ENCODE measurements at regions not wholly inside any gene's neighbourhood (a gene's known extent, or its start where the extent isn't known, plus 50 kb on each side); places are given as distances from the start of the nearest gene placed in this dataset.

DNA sequence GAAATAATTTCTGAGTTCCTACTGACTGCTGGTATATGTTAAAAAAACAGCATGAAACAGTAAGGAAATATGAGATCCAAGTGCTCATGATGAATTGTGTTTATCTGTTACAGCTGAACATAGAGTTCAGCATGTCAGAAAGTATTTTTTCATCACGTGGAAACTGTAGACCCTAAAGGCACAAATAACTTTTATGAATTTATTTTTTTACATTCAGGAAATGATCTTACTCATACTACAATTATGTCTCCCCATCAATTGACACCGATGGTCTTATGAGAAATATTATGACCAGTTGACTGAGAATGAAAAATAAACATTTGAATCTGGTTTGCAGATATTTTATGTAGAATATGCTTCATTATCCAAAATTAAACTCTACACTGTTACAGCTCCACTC lies 283.1 kb upstream of the SPANXN4 start:
- H3K4me3 ChIP-seq (ENCODE audit: low read length in 3 of 3) = no peak overlapping the region
- H3K9me3 ChIP-seq (ENCODE audit: control insufficient read depth in 2 of 3, insufficient read depth in 1 of 3, low read length in 3 of 3) = no peaks in the 10 kb centered on the region
- H3K36me3 ChIP-seq (ENCODE audit: control insufficient read depth in 2 of 3, insufficient read depth in 3 of 3, low read length in 3 of 3) = no peaks in the 10 kb centered on the region
- no peaks in the 10 kb centered on the region for H3K27me3 ChIP-seq (ENCODE audit: control insufficient read depth, insufficient read depth, low read length)
- FAIRE-seq (no peak), DNase-seq (no peak)
- H3K9ac ChIP-seq (ENCODE audit: low read length in 3 of 3) = no peak overlapping the region
- TF ChIP-seq, protein P1, sequence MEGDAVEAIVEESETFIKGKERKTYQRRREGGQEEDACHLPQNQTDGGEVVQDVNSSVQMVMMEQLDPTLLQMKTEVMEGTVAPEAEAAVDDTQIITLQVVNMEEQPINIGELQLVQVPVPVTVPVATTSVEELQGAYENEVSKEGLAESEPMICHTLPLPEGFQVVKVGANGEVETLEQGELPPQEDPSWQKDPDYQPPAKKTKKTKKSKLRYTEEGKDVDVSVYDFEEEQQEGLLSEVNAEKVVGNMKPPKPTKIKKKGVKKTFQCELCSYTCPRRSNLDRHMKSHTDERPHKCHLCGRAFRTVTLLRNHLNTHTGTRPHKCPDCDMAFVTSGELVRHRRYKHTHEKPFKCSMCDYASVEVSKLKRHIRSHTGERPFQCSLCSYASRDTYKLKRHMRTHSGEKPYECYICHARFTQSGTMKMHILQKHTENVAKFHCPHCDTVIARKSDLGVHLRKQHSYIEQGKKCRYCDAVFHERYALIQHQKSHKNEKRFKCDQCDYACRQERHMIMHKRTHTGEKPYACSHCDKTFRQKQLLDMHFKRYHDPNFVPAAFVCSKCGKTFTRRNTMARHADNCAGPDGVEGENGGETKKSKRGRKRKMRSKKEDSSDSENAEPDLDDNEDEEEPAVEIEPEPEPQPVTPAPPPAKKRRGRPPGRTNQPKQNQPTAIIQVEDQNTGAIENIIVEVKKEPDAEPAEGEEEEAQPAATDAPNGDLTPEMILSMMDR (IDR thresholded peaks at IDR 0.05; ENCODE audit: borderline replicate concordance, extremely low read depth, insufficient read depth) = no peak
- intact Hi-C loops (cut with DNase I) = no loop called here
- H3K27ac ChIP-seq (ENCODE audit: low read depth in 2 of 2, low read length in 2 of 2) = no peak overlapping the region
- H3K4me1 ChIP-seq (ENCODE audit: control insufficient read depth in 2 of 3, insufficient read depth in 2 of 3, low read depth in 1 of 3, low read length in 3 of 3) = no peaks in the 10 kb centered on the region

DNA sequence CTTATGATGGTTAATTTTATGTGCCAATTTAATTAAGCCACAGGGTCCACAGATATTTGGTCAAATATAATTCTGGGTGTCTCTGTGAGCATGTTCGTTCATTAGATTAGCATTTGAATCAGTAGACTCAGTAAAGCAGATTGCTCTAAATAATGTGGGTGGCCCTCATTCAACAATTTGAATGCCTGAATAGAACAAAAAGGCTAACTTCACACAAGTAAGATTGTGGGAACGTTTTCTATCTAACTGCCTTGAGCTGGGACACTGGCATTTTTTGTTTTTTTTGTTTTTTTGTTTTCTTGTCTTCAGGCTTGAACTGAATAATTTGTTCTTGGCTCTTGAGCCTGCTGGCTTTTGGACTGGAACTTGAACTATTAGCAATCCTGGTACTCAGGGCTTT lies 292.4 kb upstream of the SPANXN4 start:
- Histone ChIP-seq H3K4me1 (ENCODE audit: control insufficient read depth in 2 of 3, insufficient read depth in 2 of 3, low read depth in 1 of 3, low read length in 3 of 3) (no peaks in the 10 kb centered on the region), H3K9me3 (ENCODE audit: control insufficient read depth in 2 of 3, insufficient read depth in 1 of 3, low read length in 3 of 3) (no peaks in the 10 kb centered on the region), H3K36me3 (ENCODE audit: control insufficient read depth in 2 of 3, insufficient read depth in 3 of 3, low read length in 3 of 3) (no peaks in the 10 kb centered on the region), H3K27me3 (ENCODE audit: control insufficient read depth, insufficient read depth, low read length) (no peaks in the 10 kb centered on the region), H3K4me3 (ENCODE audit: low read length in 3 of 3) (no peak overlapping the region), H3K27ac (ENCODE audit: low read depth in 2 of 2, low read length in 2 of 2) (no peak overlapping the region), H3K9ac (ENCODE audit: low read length in 3 of 3) (no peak overlapping the region)
- intact Hi-C loops (cut with DNase I) = no loop called here
- TF ChIP-seq, protein P1 (IDR thresholded peaks at IDR 0.05; ENCODE audit: borderline replicate concordance, extremely low read depth, insufficient read depth) = no peak
- DNase-seq = no peak
- no peak for FAIRE-seq

DNA sequence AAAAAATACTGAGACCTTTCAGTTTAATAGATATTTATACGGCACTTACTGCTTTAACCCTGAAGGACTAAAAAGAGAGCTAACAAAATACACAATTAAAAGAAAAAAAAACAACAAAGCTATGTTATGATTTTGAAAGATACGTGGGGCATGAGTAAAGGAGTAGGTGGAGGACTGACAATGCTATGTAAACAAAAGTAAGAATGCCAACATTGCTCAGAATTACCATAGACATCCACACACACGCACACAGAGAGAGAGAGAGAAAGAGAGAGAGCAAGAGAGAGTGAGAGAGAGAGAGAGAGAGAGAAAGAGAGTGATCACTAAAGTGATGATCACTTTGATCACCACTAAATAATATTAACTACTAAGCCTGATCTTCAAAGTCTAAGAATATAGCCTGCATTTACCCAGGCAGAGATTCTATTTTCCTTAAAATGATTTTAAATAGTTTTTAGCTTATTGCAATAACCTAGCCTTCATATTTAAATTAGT lies 313.9 kb upstream of the SPANXN4 start:
- intact Hi-C loops (cut with DNase I) = no loop called here
- no peaks in the 10 kb centered on the region for H3K27me3 ChIP-seq (ENCODE audit: control insufficient read depth, insufficient read depth, low read length)
- no peaks in the 10 kb centered on the region for H3K9me3 ChIP-seq (ENCODE audit: control insufficient read depth in 2 of 3, insufficient read depth in 1 of 3, low read length in 3 of 3)
- no peak overlapping the region for H3K27ac ChIP-seq (ENCODE audit: low read depth in 2 of 2, low read length in 2 of 2)
- DNase-seq (no peak), FAIRE-seq (no peak)
- H3K36me3 ChIP-seq (ENCODE audit: control insufficient read depth in 2 of 3, insufficient read depth in 3 of 3, low read length in 3 of 3) = no peaks in the 10 kb centered on the region
- no peak overlapping the region for H3K9ac ChIP-seq (ENCODE audit: low read length in 3 of 3)
- no peaks in the 10 kb centered on the region for H3K4me1 ChIP-seq (ENCODE audit: control insufficient read depth in 2 of 3, insufficient read depth in 2 of 3, low read depth in 1 of 3, low read length in 3 of 3)
- TF ChIP-seq, protein P1 (IDR thresholded peaks at IDR 0.05; ENCODE audit: borderline replicate concordance, extremely low read depth, insufficient read depth) = no peak
- no peak overlapping the region for H3K4me3 ChIP-seq (ENCODE audit: low read length in 3 of 3)

DNA sequence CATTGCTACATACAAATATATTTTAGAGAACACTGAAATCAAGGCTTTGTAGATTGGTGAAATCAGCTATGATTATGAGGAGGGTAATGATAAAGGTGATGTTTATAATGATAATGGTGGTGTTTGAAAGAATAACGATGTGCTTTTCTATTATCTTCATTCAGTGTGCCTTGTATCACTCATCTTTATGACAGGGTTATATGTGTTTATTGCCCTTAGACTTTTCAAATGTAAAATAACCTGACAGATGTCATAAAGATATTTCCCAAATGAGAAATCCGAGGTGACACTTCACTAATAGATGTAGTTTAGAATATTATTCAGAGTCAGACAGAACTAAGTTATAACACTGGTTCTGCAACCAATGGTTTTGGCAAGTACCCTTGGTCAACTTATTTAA lies 323.0 kb upstream of the SPANXN4 start:
- H3K4me1 ChIP-seq (ENCODE audit: control insufficient read depth in 2 of 3, insufficient read depth in 2 of 3, low read depth in 1 of 3, low read length in 3 of 3) = no peaks in the 10 kb centered on the region
- TF ChIP-seq, protein P1 (IDR thresholded peaks at IDR 0.05; ENCODE audit: borderline replicate concordance, extremely low read depth, insufficient read depth) = no peak
- intact Hi-C loops (cut with DNase I) = no loop called here
- no peaks in the 10 kb centered on the region for H3K9me3 ChIP-seq (ENCODE audit: control insufficient read depth in 2 of 3, insufficient read depth in 1 of 3, low read length in 3 of 3)
- FAIRE-seq = no peak
- no peak overlapping the region for H3K4me3 ChIP-seq (ENCODE audit: low read length in 3 of 3)
- H3K27me3 ChIP-seq (ENCODE audit: control insufficient read depth, insufficient read depth, low read length) = no peaks in the 10 kb centered on the region
- no peak overlapping the region for H3K27ac ChIP-seq (ENCODE audit: low read depth in 2 of 2, low read length in 2 of 2)
- H3K9ac ChIP-seq (ENCODE audit: low read length in 3 of 3) = no peak overlapping the region
- no peaks in the 10 kb centered on the region for H3K36me3 ChIP-seq (ENCODE audit: control insufficient read depth in 2 of 3, insufficient read depth in 3 of 3, low read length in 3 of 3)
- DNase-seq = no peak

Data from kidney (tissue), 13 donors.